Common myeloid progenitor, CD34-positive (primary cell): ENCODE measurements at regions not wholly inside any gene's neighbourhood (a gene's known extent, or its start where the extent isn't known, plus 50 kb on each side); places are given as distances from the start of the nearest gene placed in this dataset.

Source experiments
- CTCF ChIA-PET: fragments of 350-600 bp; sonication (Branson Sonifier 250); formaldehyde crosslinking; loops from one replicate; lab custom pipeline; 2021; ENCODE audit warnings: antibody characterized with exemption; lab: Charles Lee
- POLR2A ChIA-PET: fragments of 350-600 bp; sonication (Branson Sonifier 250); formaldehyde crosslinking; loops from one replicate; lab custom pipeline; 2021; ENCODE audit warnings: antibody characterized with exemption; lab: Charles Lee
- DNase-seq, 3 donors: peaks; one replicate each; pipeline versions ENCODE4 v3.0.0 to v3.0.0-alpha.2; 2013
- H3K27ac ChIP-seq, 2 experiments: 1 replicate in 1 of 2; 2 replicates in 1 of 2; pipeline ENCODE4 v1.7.0; 2013; ENCODE audit warnings: inconsistent platforms in 2 of 2, low read length in 2 of 2, mild to moderate bottlenecking in 2 of 2, low read depth in 1 of 2, moderate library complexity in 1 of 2; ENCODE audit not compliant: severe bottlenecking in 2 of 2, insufficient read depth in 1 of 2, poor library complexity in 1 of 2
- H3K27me3 ChIP-seq, 5 experiments: replicated peaks in 2 of 5; 1 replicate in 3 of 5; 2 replicates in 2 of 5; pipeline versions ENCODE4 v1.6.1 to v1.7.0; 2013; ENCODE audit warnings: low read length in 4 of 5, mild to moderate bottlenecking in 2 of 5, moderate library complexity in 2 of 5, inconsistent platforms in 1 of 5; ENCODE audit not compliant: insufficient read depth in 5 of 5, control insufficient read depth in 4 of 5
- H3K36me3 ChIP-seq, 4 experiments: 1 replicate in 2 of 4; 2 replicates in 2 of 4; pipeline versions ENCODE4 v1.6.1 to v1.7.0; 2013; ENCODE audit warnings: low read length in 3 of 4, control low read depth in 1 of 4, mild to moderate bottlenecking in 1 of 4; ENCODE audit not compliant: control insufficient read depth in 4 of 4, insufficient read depth in 4 of 4
- H3K4me1 ChIP-seq, 4 experiments: 1 replicate in 3 of 4; 2 replicates in 1 of 4; pipeline versions ENCODE4 v1.6.1 to v1.7.1; 2013; ENCODE audit warnings: low read length in 3 of 4, mild to moderate bottlenecking in 3 of 4, control low read depth in 1 of 4, inconsistent platforms in 1 of 4, moderate library complexity in 1 of 4; ENCODE audit not compliant: control insufficient read depth in 4 of 4, insufficient read depth in 4 of 4; ENCODE audit errors: control extremely low read depth in 1 of 4
- H3K4me3 ChIP-seq, 7 experiments: 1 replicate in 4 of 7; 2 replicates in 3 of 7; pipeline versions ENCODE4 v1.5.1 to v1.7.0; 2013; ENCODE audit warnings: mild to moderate bottlenecking in 7 of 7, low read length in 6 of 7, moderate library complexity in 6 of 7, inconsistent platforms in 2 of 7, low read depth in 2 of 7, control low read depth in 1 of 7; ENCODE audit not compliant: insufficient read depth in 4 of 7, control insufficient read depth in 1 of 7; ENCODE audit errors: extremely low read depth in 1 of 7
- H3K9me3 ChIP-seq, 5 experiments: 1 replicate in 4 of 5; 2 replicates in 1 of 5; pipeline versions ENCODE4 v1.6.1 to v1.7.1; 2013; ENCODE audit warnings: low read length in 4 of 5, mild to moderate bottlenecking in 2 of 5, inconsistent platforms in 1 of 5, low read depth in 1 of 5, moderate library complexity in 1 of 5; ENCODE audit not compliant: control insufficient read depth in 4 of 5, insufficient read depth in 2 of 5; ENCODE audit errors: control extremely low read depth in 1 of 5
- WGBS: methylation state at CpG from one replicate; pipeline ENCODE4 v1.1.5; 2013; ENCODE audit not compliant: insufficient coverage; 5-methylcytosine and 5-hydroxymethylcytosine counted together

DNA sequence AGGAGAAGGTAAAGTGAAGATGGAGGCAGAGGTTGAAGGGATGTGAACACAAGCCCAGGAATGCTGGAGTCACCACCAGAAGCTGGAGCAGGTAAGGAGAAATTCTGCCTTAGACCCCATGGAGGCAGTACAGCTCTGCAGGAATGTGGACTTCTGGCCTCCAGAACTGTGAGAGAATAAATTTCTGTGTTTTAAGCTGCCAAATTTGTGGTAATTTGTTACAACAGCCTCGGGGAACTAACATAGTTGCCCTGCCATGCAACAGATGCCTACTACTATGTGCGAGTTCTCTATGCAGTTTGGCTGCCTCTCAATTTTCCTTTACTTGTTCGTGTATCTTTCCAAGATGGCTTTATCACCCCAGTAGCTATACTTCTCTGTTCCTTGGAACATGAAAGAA is 394.1 kb downstream of the TUSC7 start:
- H3K4me3 ChIP-seq: no peak overlapping the region
- ChIA-PET CTCF (interaction anchor here (1.7 kb wide), 1 partner anchor 336 kb away, joined by 4 read pairs; no protein-coding TSS in a partner anchor), POLR2A (no interaction called here)
- no peak for DNase-seq
- WGBS: 92% methylated on average over 3 of the region's 3 CpGs
- H3K36me3 ChIP-seq: no peaks in the 10 kb centered on the region
- H3K27ac ChIP-seq: no peak overlapping the region
- no peaks in the 10 kb centered on the region for H3K9me3 ChIP-seq
- H3K27me3 ChIP-seq: no peaks in the 10 kb centered on the region
- no peaks in the 10 kb centered on the region for H3K4me1 ChIP-seq

DNA sequence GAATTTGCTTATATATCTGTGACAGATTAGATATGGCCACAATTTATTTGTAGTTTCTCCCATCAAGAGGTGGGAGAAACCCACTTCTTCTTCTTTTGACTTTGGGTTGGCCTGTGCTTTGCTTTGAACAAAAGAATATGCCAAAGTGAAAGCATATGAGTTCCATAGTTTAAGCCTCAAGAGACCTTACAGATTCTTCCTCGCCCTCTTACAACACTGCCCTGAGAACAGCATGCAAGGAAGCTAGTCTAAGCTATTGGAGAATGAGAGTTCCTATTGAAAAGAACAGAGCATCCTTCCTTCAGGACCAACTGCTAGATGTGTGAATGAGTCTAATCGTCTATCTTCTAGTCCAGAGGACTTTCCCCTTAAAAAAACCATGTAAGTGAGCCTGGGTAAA is 394.8 kb downstream of the TUSC7 start:
- no peaks in the 10 kb centered on the region for H3K27me3 ChIP-seq
- H3K27ac ChIP-seq: no peak overlapping the region
- CTCF ChIA-PET: interaction anchor here (1.7 kb wide), 1 partner anchor 335 kb away, joined by 4 read pairs; no protein-coding TSS in a partner anchor
- no peak for DNase-seq
- no peak overlapping the region for H3K4me3 ChIP-seq
- H3K36me3 ChIP-seq: no peaks in the 10 kb centered on the region
- H3K9me3 ChIP-seq: no peaks in the 10 kb centered on the region
- no peaks in the 10 kb centered on the region for H3K4me1 ChIP-seq
- no CpG with 5 or more reads among the region's 2 CpGs for WGBS
- POLR2A ChIA-PET: no interaction called here

GRCh38 chr3:117104792-117105191 is 395.2 kb downstream of the TUSC7 start:
- H3K27ac ChIP-seq: no peak overlapping the region
- DNase-seq: no peak
- H3K4me3 ChIP-seq: no peak overlapping the region
- no peaks in the 10 kb centered on the region for H3K36me3 ChIP-seq
- no peaks in the 10 kb centered on the region for H3K4me1 ChIP-seq
- H3K27me3 ChIP-seq: no peaks in the 10 kb centered on the region
- ChIA-PET CTCF (no interaction called here), POLR2A (no interaction called here)
- no peaks in the 10 kb centered on the region for H3K9me3 ChIP-seq
- 91% methylated on average over 3 of the region's 4 CpGs for WGBS

DNA sequence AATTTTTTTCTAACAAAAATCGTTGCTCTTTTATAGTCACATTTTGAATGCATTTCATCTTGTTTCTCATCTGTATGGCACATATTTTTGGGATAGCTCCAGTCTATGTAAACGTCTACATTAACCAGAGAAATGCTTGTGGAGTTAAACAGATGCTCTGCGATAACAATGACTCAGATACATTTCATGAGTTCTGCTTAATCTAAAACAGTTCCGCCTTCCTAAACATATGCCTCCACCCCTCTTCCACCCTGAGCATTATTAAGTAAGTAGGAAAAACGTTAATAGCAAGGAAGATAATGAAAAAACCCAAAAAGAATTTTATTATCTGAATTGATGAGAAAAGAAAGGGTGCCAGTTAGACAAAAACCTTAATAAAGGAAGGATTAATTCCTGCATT is 396.1 kb downstream of the TUSC7 start:
- ChIA-PET CTCF (no interaction called here), POLR2A (no interaction called here)
- Histone ChIP-seq H3K27ac (no peak overlapping the region), H3K4me1 (no peaks in the 10 kb centered on the region), H3K27me3 (no peaks in the 10 kb centered on the region), H3K9me3 (no peaks in the 10 kb centered on the region), H3K36me3 (no peaks in the 10 kb centered on the region), H3K4me3 (no peak overlapping the region)
- no CpG with 5 or more reads among the region's 5 CpGs for WGBS
- DNase-seq: no peak

DNA sequence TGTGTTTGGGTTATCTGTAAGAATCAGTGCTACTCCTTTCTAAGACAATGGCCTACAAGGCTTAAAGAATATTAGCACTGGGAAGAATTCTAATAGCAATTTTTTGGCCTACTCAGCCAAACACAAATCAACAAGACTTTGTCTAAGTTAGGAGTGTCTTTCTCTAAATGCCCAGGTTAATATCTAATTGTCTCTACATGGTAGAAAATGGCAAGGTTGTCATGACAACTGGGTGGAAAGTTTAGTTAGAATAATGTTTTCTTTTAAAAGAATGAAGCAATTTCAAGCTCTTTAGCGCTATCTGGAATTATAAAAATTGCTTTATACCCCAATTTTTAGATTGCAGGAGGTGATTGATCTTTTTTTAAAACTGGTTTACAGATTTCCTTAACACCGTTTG is 396.8 kb downstream of the TUSC7 start:
- no peaks in the 10 kb centered on the region for H3K27me3 ChIP-seq
- DNase-seq: no peak
- H3K4me1 ChIP-seq: no peaks in the 10 kb centered on the region
- no peaks in the 10 kb centered on the region for H3K9me3 ChIP-seq
- POLR2A ChIA-PET: no interaction called here
- CTCF ChIA-PET: no interaction called here
- H3K27ac ChIP-seq: no peak overlapping the region
- no CpG with 5 or more reads among the region's 2 CpGs for WGBS
- H3K4me3 ChIP-seq: no peak overlapping the region
- no peaks in the 10 kb centered on the region for H3K36me3 ChIP-seq

- Histone ChIP-seq H3K27ac (no peak overlapping the region), H3K4me3 (no peak overlapping the region), H3K27me3 (no peaks in the 10 kb centered on the region), H3K4me1 (no peaks in the 10 kb centered on the region), H3K9me3 (no peaks in the 10 kb centered on the region), H3K36me3 (no peaks in the 10 kb centered on the region)
- 94% methylated on average over 2 of the region's 2 CpGs for WGBS
- POLR2A ChIA-PET: no interaction called here
- DNase-seq: no peak
- CTCF ChIA-PET: no interaction called here
Observed at GRCh38 chr3:117107946-117108345, 398.4 kb downstream of the TUSC7 start.

- H3K9me3 ChIP-seq: no peaks in the 10 kb centered on the region
- H3K4me3 ChIP-seq: no peak overlapping the region
- ChIA-PET POLR2A (no interaction called here), CTCF (no interaction called here)
- WGBS: 81% methylated on average over 6 of the region's 6 CpGs
- no peaks in the 10 kb centered on the region for H3K27me3 ChIP-seq
- no peak for DNase-seq
- no peaks in the 10 kb centered on the region for H3K36me3 ChIP-seq
- H3K4me1 ChIP-seq: no peaks in the 10 kb centered on the region
- no peak overlapping the region for H3K27ac ChIP-seq
Observed at GRCh38 chr3:117109178-117109577, 399.6 kb downstream of the TUSC7 start.
